ENCODE measurements at regions not wholly inside any gene's neighbourhood (a gene's known extent, or its start where the extent isn't known, plus 50 kb on each side); places are given as distances from the start of the nearest gene placed in this dataset.

GRCh38 chr3:154954757-154955156, 125.4 kb upstream of the MME start:
- Histone ChIP-seq H3K27me3 (ENCODE audit: control insufficient read depth in 3 of 3, insufficient read depth in 3 of 3, low read length in 3 of 3) (no peaks in the 10 kb centered on the region), H3K36me3 (ENCODE audit: control insufficient read depth in 3 of 3, insufficient read depth in 3 of 3, low read length in 3 of 3) (no peaks in the 10 kb centered on the region), H3K27ac (ENCODE audit: low read depth, low read length) (no peak overlapping the region), H3K4me3 (ENCODE audit: low read length in 3 of 3) (no peak overlapping the region), H3K4me1 (ENCODE audit: control insufficient read depth in 3 of 3, insufficient read depth in 3 of 3, low read length in 3 of 3) (peaks cover 0 to 6% (median 0%) of the 10 kb centered on the region in 3 donors), H3K9me3 (ENCODE audit: control insufficient read depth in 3 of 3, low read length in 3 of 3) (no peaks in the 10 kb centered on the region), H3K9ac (ENCODE audit: low read depth in 1 of 3, low read length in 3 of 3) (no peak overlapping the region)

GRCh38 chr3:154953538-154953937, 126.6 kb upstream of the MME start:
- Histone ChIP-seq H3K36me3 (ENCODE audit: control insufficient read depth in 3 of 3, insufficient read depth in 3 of 3, low read length in 3 of 3) (no peaks in the 10 kb centered on the region), H3K4me1 (ENCODE audit: control insufficient read depth in 3 of 3, insufficient read depth in 3 of 3, low read length in 3 of 3) (peaks cover 0 to 6% (median 0%) of the 10 kb centered on the region in 3 donors), H3K4me3 (ENCODE audit: low read length in 3 of 3) (no peak overlapping the region), H3K9ac (ENCODE audit: low read depth in 1 of 3, low read length in 3 of 3) (no peak overlapping the region), H3K27ac (ENCODE audit: low read depth, low read length) (no peak overlapping the region), H3K27me3 (ENCODE audit: control insufficient read depth in 3 of 3, insufficient read depth in 3 of 3, low read length in 3 of 3) (no peaks in the 10 kb centered on the region), H3K9me3 (ENCODE audit: control insufficient read depth in 3 of 3, low read length in 3 of 3) (no peaks in the 10 kb centered on the region)

GRCh38 chr3:154952553-154952952, 127.6 kb upstream of the MME start:
- Histone ChIP-seq H3K9me3 (ENCODE audit: control insufficient read depth in 3 of 3, low read length in 3 of 3) (no peaks in the 10 kb centered on the region), H3K9ac (ENCODE audit: low read depth in 1 of 3, low read length in 3 of 3) (no peak overlapping the region), H3K36me3 (ENCODE audit: control insufficient read depth in 3 of 3, insufficient read depth in 3 of 3, low read length in 3 of 3) (no peaks in the 10 kb centered on the region), H3K27me3 (ENCODE audit: control insufficient read depth in 3 of 3, insufficient read depth in 3 of 3, low read length in 3 of 3) (no peaks in the 10 kb centered on the region), H3K4me3 (ENCODE audit: low read length in 3 of 3) (no peak overlapping the region), H3K4me1 (ENCODE audit: control insufficient read depth in 3 of 3, insufficient read depth in 3 of 3, low read length in 3 of 3) (peaks cover 0 to 6% (median 0%) of the 10 kb centered on the region in 3 donors), H3K27ac (ENCODE audit: low read depth, low read length) (no peak overlapping the region)

- Histone ChIP-seq H3K9ac (ENCODE audit: low read depth in 1 of 3, low read length in 3 of 3) (no peak overlapping the region), H3K4me1 (ENCODE audit: control insufficient read depth in 3 of 3, insufficient read depth in 3 of 3, low read length in 3 of 3) (no peaks in the 10 kb centered on the region), H3K36me3 (ENCODE audit: control insufficient read depth in 3 of 3, insufficient read depth in 3 of 3, low read length in 3 of 3) (no peaks in the 10 kb centered on the region), H3K27ac (ENCODE audit: low read depth, low read length) (no peak overlapping the region), H3K9me3 (ENCODE audit: control insufficient read depth in 3 of 3, low read length in 3 of 3) (peaks cover 0 to 2% (median 0%) of the 10 kb centered on the region in 3 donors), H3K27me3 (ENCODE audit: control insufficient read depth in 3 of 3, insufficient read depth in 3 of 3, low read length in 3 of 3) (no peaks in the 10 kb centered on the region), H3K4me3 (ENCODE audit: low read length in 3 of 3) (no peak overlapping the region)
These were observed 136.1 kb upstream of the MME start for GRCh38 chr3:154943981-154944380.

- no peaks in the 10 kb centered on the region for H3K27me3 ChIP-seq (ENCODE audit: control insufficient read depth in 3 of 3, insufficient read depth in 3 of 3, low read length in 3 of 3)
- no peaks in the 10 kb centered on the region for H3K36me3 ChIP-seq (ENCODE audit: control insufficient read depth in 3 of 3, insufficient read depth in 3 of 3, low read length in 3 of 3)
- H3K4me1 ChIP-seq (ENCODE audit: control insufficient read depth in 3 of 3, insufficient read depth in 3 of 3, low read length in 3 of 3), result no peaks in the 10 kb centered on the region
- peaks cover 0 to 2% (median 0%) of the 10 kb centered on the region in 3 donors for H3K9me3 ChIP-seq (ENCODE audit: control insufficient read depth in 3 of 3, low read length in 3 of 3)
- no peak overlapping the region for H3K4me3 ChIP-seq (ENCODE audit: low read length in 3 of 3)
- no peak overlapping the region for H3K9ac ChIP-seq (ENCODE audit: low read depth in 1 of 3, low read length in 3 of 3)
- no peak overlapping the region for H3K27ac ChIP-seq (ENCODE audit: low read depth, low read length)
These were observed 137.3 kb upstream of the MME start for GRCh38 chr3:154942827-154943226.

GRCh38 chr3:154936196-154936595, 143.9 kb upstream of the MME start:
- H3K27me3 ChIP-seq (ENCODE audit: control insufficient read depth in 3 of 3, insufficient read depth in 3 of 3, low read length in 3 of 3), result no peaks in the 10 kb centered on the region
- no peaks in the 10 kb centered on the region for H3K36me3 ChIP-seq (ENCODE audit: control insufficient read depth in 3 of 3, insufficient read depth in 3 of 3, low read length in 3 of 3)

GRCh38 chr3:154933581-154933980, 146.5 kb upstream of the MME start:
- H3K36me3 ChIP-seq (ENCODE audit: control insufficient read depth in 3 of 3, insufficient read depth in 3 of 3, low read length in 3 of 3), result no peaks in the 10 kb centered on the region
- no peak overlapping the region for H3K4me3 ChIP-seq (ENCODE audit: low read length in 3 of 3)
- H3K27ac ChIP-seq (ENCODE audit: low read depth, low read length), result no peak overlapping the region
- H3K9me3 ChIP-seq (ENCODE audit: control insufficient read depth in 3 of 3, low read length in 3 of 3), result no peaks in the 10 kb centered on the region
- no peaks in the 10 kb centered on the region for H3K27me3 ChIP-seq (ENCODE audit: control insufficient read depth in 3 of 3, insufficient read depth in 3 of 3, low read length in 3 of 3)
- H3K4me1 ChIP-seq (ENCODE audit: control insufficient read depth in 3 of 3, insufficient read depth in 3 of 3, low read length in 3 of 3), result no peaks in the 10 kb centered on the region
- no peak overlapping the region for H3K9ac ChIP-seq (ENCODE audit: low read depth in 1 of 3, low read length in 3 of 3)

More at GRCh38 chr3:154936196-154936595, 143.9 kb upstream of the MME start:
- no peak overlapping the region for H3K9ac ChIP-seq (ENCODE audit: low read depth in 1 of 3, low read length in 3 of 3)
- H3K4me1 ChIP-seq (ENCODE audit: control insufficient read depth in 3 of 3, insufficient read depth in 3 of 3, low read length in 3 of 3), result no peaks in the 10 kb centered on the region
- H3K9me3 ChIP-seq (ENCODE audit: control insufficient read depth in 3 of 3, low read length in 3 of 3), result peaks cover 0 to 2% (median 0%) of the 10 kb centered on the region in 3 donors
- no peak overlapping the region for H3K27ac ChIP-seq (ENCODE audit: low read depth, low read length)
- H3K4me3 ChIP-seq (ENCODE audit: low read length in 3 of 3), result no peak overlapping the region

- Histone ChIP-seq H3K36me3 (ENCODE audit: control insufficient read depth in 3 of 3, insufficient read depth in 3 of 3, low read length in 3 of 3) (no peaks in the 10 kb centered on the region), H3K9me3 (ENCODE audit: control insufficient read depth in 3 of 3, low read length in 3 of 3) (no peaks in the 10 kb centered on the region), H3K4me1 (ENCODE audit: control insufficient read depth in 3 of 3, insufficient read depth in 3 of 3, low read length in 3 of 3) (no peaks in the 10 kb centered on the region), H3K4me3 (ENCODE audit: low read length in 3 of 3) (no peak overlapping the region), H3K27ac (ENCODE audit: low read depth, low read length) (no peak overlapping the region), H3K9ac (ENCODE audit: low read depth in 1 of 3, low read length in 3 of 3) (no peak overlapping the region), H3K27me3 (ENCODE audit: control insufficient read depth in 3 of 3, insufficient read depth in 3 of 3, low read length in 3 of 3) (no peaks in the 10 kb centered on the region)
These were observed 147.5 kb upstream of the MME start for GRCh38 chr3:154932633-154933032.

- Histone ChIP-seq H3K27ac (ENCODE audit: low read depth, low read length) (no peak overlapping the region), H3K4me1 (ENCODE audit: control insufficient read depth in 3 of 3, insufficient read depth in 3 of 3, low read length in 3 of 3) (no peaks in the 10 kb centered on the region), H3K9ac (ENCODE audit: low read depth in 1 of 3, low read length in 3 of 3) (no peak overlapping the region), H3K4me3 (ENCODE audit: low read length in 3 of 3) (no peak overlapping the region), H3K27me3 (ENCODE audit: control insufficient read depth in 3 of 3, insufficient read depth in 3 of 3, low read length in 3 of 3) (no peaks in the 10 kb centered on the region), H3K36me3 (ENCODE audit: control insufficient read depth in 3 of 3, insufficient read depth in 3 of 3, low read length in 3 of 3) (no peaks in the 10 kb centered on the region), H3K9me3 (ENCODE audit: control insufficient read depth in 3 of 3, low read length in 3 of 3) (no peaks in the 10 kb centered on the region)
These were observed 148.6 kb upstream of the MME start for GRCh38 chr3:154931484-154931883.

GRCh38 chr3:154926721-154927120, 153.4 kb upstream of the MME start:
- no peaks in the 10 kb centered on the region for H3K4me1 ChIP-seq (ENCODE audit: control insufficient read depth in 3 of 3, insufficient read depth in 3 of 3, low read length in 3 of 3)
- H3K9ac ChIP-seq (ENCODE audit: low read depth in 1 of 3, low read length in 3 of 3), result no peak overlapping the region
- H3K9me3 ChIP-seq (ENCODE audit: control insufficient read depth in 3 of 3, low read length in 3 of 3), result no peaks in the 10 kb centered on the region
- no peak overlapping the region for H3K27ac ChIP-seq (ENCODE audit: low read depth, low read length)
- H3K4me3 ChIP-seq (ENCODE audit: low read length in 3 of 3), result no peak overlapping the region
- no peaks in the 10 kb centered on the region for H3K27me3 ChIP-seq (ENCODE audit: control insufficient read depth in 3 of 3, insufficient read depth in 3 of 3, low read length in 3 of 3)
- no peaks in the 10 kb centered on the region for H3K36me3 ChIP-seq (ENCODE audit: control insufficient read depth in 3 of 3, insufficient read depth in 3 of 3, low read length in 3 of 3)

- Histone ChIP-seq H3K9ac (ENCODE audit: low read depth in 1 of 3, low read length in 3 of 3) (no peak overlapping the region), H3K27me3 (ENCODE audit: control insufficient read depth in 3 of 3, insufficient read depth in 3 of 3, low read length in 3 of 3) (no peaks in the 10 kb centered on the region), H3K4me1 (ENCODE audit: control insufficient read depth in 3 of 3, insufficient read depth in 3 of 3, low read length in 3 of 3) (no peaks in the 10 kb centered on the region), H3K27ac (ENCODE audit: low read depth, low read length) (no peak overlapping the region), H3K9me3 (ENCODE audit: control insufficient read depth in 3 of 3, low read length in 3 of 3) (no peaks in the 10 kb centered on the region), H3K36me3 (ENCODE audit: control insufficient read depth in 3 of 3, insufficient read depth in 3 of 3, low read length in 3 of 3) (no peaks in the 10 kb centered on the region), H3K4me3 (ENCODE audit: low read length in 3 of 3) (no peak overlapping the region)
These were observed 158.8 kb upstream of the MME start for GRCh38 chr3:154921351-154921750.

Data from skeletal muscle tissue (tissue), 3 donors.